OCI-LY7 (cell line): ENCODE measurements at regions not wholly inside any gene's neighbourhood (a gene's known extent, or its start where the extent isn't known, plus 50 kb on each side); places are given as distances from the start of the nearest gene placed in this dataset.

Experiments used
- EZH2phosphoT487 ChIP-seq: fragments of 200-600 bp; sonication (generic); IDR thresholded peaks from 2 replicates; pipeline ENCODE4 v1.6.1; 2018; ENCODE audit warnings: low read depth, borderline replicate concordance, mild to moderate bottlenecking, mixed run types, antibody characterized with exemption, low read length, moderate library complexity, mixed read lengths
- TF ChIP-seq, protein P1 (sequence below): fragments of 200-600 bp; sonication (generic); conservative IDR thresholded peaks from 2 replicates; pipeline ENCODE4 v1.5.1; 2014; ENCODE audit warnings: mild to moderate bottlenecking, antibody characterized with exemption, low read length, moderate library complexity, mixed read lengths

DNA sequence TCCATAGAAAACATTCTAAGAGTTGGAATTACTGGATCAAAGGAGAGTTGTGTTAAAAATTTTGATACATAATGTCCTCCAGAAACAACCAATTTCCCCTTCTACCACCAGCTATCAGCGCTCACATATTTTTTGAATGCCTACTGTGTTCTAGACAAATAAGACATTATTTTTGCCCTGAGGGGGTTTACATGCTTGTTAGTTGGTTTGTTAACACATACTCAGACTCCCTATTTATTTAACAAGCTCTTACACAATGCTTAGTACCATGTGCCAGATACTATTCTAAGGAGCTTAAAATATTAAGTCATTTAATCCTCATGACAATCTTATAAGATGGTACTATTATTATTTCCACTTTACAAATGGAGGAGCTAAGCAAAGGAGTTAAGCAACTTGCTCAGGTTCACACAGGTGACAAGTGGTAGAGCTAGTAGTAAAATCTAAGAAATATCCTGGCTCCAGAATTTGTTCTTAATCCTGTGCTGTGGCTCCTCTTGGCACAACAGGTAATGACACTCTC lies 194.2 kb downstream of the UTP18 start:
- TF ChIP-seq, protein P1, sequence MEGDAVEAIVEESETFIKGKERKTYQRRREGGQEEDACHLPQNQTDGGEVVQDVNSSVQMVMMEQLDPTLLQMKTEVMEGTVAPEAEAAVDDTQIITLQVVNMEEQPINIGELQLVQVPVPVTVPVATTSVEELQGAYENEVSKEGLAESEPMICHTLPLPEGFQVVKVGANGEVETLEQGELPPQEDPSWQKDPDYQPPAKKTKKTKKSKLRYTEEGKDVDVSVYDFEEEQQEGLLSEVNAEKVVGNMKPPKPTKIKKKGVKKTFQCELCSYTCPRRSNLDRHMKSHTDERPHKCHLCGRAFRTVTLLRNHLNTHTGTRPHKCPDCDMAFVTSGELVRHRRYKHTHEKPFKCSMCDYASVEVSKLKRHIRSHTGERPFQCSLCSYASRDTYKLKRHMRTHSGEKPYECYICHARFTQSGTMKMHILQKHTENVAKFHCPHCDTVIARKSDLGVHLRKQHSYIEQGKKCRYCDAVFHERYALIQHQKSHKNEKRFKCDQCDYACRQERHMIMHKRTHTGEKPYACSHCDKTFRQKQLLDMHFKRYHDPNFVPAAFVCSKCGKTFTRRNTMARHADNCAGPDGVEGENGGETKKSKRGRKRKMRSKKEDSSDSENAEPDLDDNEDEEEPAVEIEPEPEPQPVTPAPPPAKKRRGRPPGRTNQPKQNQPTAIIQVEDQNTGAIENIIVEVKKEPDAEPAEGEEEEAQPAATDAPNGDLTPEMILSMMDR: no peak
- TF ChIP-seq EZH2phosphoT487: no peak
